ENCODE measurements at regions not wholly inside any gene's neighbourhood (a gene's known extent, or its start where the extent isn't known, plus 50 kb on each side); places are given as distances from the start of the nearest gene placed in this dataset.

DNA sequence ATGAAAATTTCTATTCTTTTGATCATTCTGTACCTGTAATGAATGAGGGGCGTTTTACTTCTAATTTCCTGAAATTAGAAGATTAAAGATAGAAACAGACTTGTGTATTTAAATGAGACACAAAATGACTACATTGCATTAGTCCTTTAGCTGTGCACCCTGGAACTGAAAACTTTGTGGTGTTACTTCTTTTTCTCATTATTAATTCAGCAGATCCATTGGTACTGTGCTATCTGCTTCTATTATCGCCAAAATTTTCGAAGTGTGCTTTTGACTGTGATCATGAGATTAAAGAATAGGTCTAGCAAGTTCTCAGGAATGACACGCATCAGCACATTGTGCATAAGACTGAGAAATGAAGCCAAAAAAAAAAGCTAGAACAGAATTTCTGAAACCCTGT is 1938.9 kb upstream of the TENM3 start:
- DNase-seq (ENCODE audit: low read depth): no peak
- TF ChIP-seq, protein P1, sequence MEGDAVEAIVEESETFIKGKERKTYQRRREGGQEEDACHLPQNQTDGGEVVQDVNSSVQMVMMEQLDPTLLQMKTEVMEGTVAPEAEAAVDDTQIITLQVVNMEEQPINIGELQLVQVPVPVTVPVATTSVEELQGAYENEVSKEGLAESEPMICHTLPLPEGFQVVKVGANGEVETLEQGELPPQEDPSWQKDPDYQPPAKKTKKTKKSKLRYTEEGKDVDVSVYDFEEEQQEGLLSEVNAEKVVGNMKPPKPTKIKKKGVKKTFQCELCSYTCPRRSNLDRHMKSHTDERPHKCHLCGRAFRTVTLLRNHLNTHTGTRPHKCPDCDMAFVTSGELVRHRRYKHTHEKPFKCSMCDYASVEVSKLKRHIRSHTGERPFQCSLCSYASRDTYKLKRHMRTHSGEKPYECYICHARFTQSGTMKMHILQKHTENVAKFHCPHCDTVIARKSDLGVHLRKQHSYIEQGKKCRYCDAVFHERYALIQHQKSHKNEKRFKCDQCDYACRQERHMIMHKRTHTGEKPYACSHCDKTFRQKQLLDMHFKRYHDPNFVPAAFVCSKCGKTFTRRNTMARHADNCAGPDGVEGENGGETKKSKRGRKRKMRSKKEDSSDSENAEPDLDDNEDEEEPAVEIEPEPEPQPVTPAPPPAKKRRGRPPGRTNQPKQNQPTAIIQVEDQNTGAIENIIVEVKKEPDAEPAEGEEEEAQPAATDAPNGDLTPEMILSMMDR (IDR thresholded peaks at IDR 0.05; ENCODE audit: low read length, missing control alignments): no peak
- H3K4me3 ChIP-seq (replicated peaks; ENCODE audit: low read depth, low read length): no peak overlapping the region

GRCh38 chr4:180310616-180311015 is 1932.6 kb upstream of the TENM3 start:
- DNase-seq (ENCODE audit: low read depth): no peak
- H3K4me3 ChIP-seq (replicated peaks; ENCODE audit: low read depth, low read length): no peak overlapping the region
- TF ChIP-seq, protein P1 (IDR thresholded peaks at IDR 0.05; ENCODE audit: low read length, missing control alignments): no peak

- TF ChIP-seq, protein P1 (IDR thresholded peaks at IDR 0.05; ENCODE audit: low read length, missing control alignments): no peak
- DNase-seq (ENCODE audit: low read depth): no peak
- H3K4me3 ChIP-seq (replicated peaks; ENCODE audit: low read depth, low read length): no peak overlapping the region
These were observed 1928.2 kb upstream of the TENM3 start for GRCh38 chr4:180314972-180315371.

GRCh38 chr4:180330521-180330920 is 1912.7 kb upstream of the TENM3 start:
- TF ChIP-seq, protein P1 (IDR thresholded peaks at IDR 0.05; ENCODE audit: low read length, missing control alignments): no peak
- no peak overlapping the region for H3K4me3 ChIP-seq (replicated peaks; ENCODE audit: low read depth, low read length)
- no peak for DNase-seq (ENCODE audit: low read depth)

DNA sequence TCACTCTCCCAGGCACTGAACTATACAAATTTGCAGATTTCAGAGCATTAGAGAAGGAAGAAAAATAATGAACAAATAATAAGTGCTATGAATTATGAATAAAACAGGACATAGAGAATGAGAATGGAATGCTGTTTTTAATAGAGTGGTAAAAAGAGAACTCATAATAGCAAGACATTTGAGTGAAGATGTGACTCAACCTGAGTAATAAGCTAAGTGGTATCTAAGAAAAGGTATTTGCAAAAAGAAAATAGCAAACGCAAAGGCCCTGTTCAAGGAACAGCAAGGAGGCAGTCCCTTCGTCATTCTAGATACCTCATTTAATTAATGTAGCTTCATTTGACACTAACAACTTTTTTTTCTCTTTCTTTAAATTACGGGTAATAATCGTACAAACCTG is 1910.0 kb upstream of the TENM3 start:
- TF ChIP-seq, protein P1 (IDR thresholded peaks at IDR 0.05; ENCODE audit: low read length, missing control alignments): no peak
- no peak for DNase-seq (ENCODE audit: low read depth)

DNA sequence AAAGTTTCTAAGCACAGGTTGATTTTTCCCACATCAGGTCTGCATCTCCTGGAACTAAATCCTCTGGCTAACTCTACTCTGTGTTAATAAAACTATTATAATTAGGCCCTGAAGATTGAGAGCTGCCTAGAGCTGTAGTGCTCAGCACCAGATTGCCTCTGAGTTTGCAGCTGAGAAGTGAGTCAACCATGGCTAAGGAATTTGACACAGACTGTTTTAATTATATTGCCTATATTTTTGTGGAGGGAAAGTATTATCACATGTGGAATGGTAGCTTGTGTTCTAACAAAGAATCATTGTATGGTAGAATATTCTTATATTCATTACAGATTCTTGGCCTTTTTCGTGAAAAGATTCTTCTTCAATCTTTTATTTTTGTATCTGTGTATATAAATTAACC is 1907.6 kb upstream of the TENM3 start:
- TF ChIP-seq, protein P1 (IDR thresholded peaks at IDR 0.05; ENCODE audit: low read length, missing control alignments): no peak
- DNase-seq (ENCODE audit: low read depth): no peak

More for the DNA sequence above, 1910.0 kb upstream of the TENM3 start:
- no peak overlapping the region for H3K4me3 ChIP-seq (replicated peaks; ENCODE audit: low read depth, low read length)

DNA sequence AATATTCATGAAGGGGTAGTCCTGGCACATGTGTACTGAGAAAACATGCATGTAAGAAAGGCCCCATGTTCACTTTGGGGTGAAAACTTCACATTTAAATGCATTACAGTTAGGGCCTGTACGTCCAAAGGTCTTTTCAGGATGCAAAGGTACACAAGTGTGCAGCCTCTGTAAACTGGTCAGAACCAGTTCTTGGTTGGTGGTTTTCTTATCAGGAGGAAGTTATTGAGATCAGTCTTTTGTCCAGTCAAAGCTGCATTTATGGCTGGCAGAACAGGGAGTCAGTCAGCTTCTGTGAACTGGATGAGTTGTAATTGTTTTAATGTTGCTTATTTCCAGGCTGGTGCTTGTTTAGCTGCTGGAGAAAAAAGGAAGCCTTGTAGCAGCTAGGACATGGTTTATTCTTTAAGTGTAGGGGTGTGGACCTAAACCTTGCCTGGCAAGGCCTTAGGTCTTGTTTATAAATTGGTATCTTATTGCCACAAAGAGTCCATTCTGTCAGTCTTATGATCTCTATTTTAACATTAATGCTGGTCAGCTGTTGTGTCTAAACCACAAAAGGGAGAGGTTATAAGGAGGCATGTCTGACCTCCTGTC is 1906.6 kb upstream of the TENM3 start:
- no peak for DNase-seq (ENCODE audit: low read depth)
- H3K4me3 ChIP-seq (replicated peaks; ENCODE audit: low read depth, low read length): no peak overlapping the region
- TF ChIP-seq, protein P1 (IDR thresholded peaks at IDR 0.05; ENCODE audit: low read length, missing control alignments): no peak

More for the DNA sequence above, 1907.6 kb upstream of the TENM3 start:
- no peak overlapping the region for H3K4me3 ChIP-seq (replicated peaks; ENCODE audit: low read depth, low read length)
